GM13976 (cell line): ENCODE measurements at regions not wholly inside any gene's neighbourhood (a gene's known extent, or its start where the extent isn't known, plus 50 kb on each side); places are given as distances from the start of the nearest gene placed in this dataset.

Experiments used
- DNase-seq: peaks from one replicate; pipeline ENCODE4 v3.0.0; 2012; ENCODE audit warnings: low spot score
- CTCF ChIP-seq: IDR thresholded peaks from 2 replicates; pipeline ENCODE4 v1.5.1; 2012; ENCODE audit warnings: borderline replicate concordance, mild to moderate bottlenecking; ENCODE audit not compliant: insufficient read depth; ENCODE audit errors: extremely low read depth, missing control alignments, control extremely low read depth
- in situ Hi-C: fragments of 300-500 bp; cut with MboI; formaldehyde crosslinking; loops from one replicate; pipeline ENCODE4 v1.12.0; 2022; ENCODE audit warnings: low sequenced_read_pairs, mixed read lengths, inconsistent platforms; ENCODE audit not compliant: unreplicated experiment

GRCh38 chr13:72039126-72039525, 172.1 kb upstream of the DACH1 start:
- in situ Hi-C loops: no loop called here
- no peak for TF ChIP-seq CTCF
- no peak for DNase-seq

DNA sequence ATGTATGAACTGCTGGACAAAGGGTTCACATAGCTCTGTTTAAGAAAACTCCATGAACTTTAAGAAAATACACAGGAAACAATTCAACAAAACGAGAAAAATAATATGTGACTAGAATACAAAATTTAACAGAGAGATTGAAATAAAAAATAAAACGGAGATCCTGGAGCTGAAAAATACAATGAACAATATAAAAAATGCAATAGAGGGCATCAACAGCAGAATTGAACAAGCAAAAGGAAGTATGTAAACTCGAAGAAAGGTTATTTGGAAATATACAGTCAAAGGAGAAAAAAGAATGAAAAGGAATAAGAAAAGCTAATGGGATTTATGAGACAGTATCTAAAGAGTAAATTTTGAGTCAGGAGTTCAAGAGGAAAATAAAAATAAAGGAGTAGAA, 163.0 kb upstream of the DACH1 start:
- TF ChIP-seq CTCF: no peak
- no peak for DNase-seq
- in situ Hi-C loops: no loop called here

- DNase-seq: no peak
- no peak for TF ChIP-seq CTCF
- in situ Hi-C loops: no loop called here
These were observed 158.8 kb upstream of the DACH1 start for GRCh38 chr13:72025836-72026235.

DNA sequence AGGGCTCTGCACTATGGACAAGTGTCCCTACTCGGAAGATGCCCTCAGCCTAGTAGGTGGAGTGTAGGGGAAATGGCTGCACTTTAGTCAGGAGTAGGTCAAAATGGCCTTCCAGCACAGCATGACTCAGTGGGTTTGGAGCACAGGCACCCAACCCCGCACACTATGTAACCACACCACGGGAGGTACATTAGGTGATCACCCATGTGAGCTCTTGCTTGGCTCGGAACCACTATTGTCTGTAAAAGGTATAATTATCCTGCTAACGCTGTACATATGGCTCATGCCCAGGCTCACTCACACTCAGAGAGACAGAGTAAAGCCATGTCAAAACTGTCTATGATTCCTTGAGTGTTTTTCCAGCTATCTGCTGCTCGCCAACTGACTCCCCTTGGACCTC, 156.9 kb upstream of the DACH1 start:
- DNase-seq: no peak
- in situ Hi-C loops: no loop called here
- no peak for TF ChIP-seq CTCF

DNA sequence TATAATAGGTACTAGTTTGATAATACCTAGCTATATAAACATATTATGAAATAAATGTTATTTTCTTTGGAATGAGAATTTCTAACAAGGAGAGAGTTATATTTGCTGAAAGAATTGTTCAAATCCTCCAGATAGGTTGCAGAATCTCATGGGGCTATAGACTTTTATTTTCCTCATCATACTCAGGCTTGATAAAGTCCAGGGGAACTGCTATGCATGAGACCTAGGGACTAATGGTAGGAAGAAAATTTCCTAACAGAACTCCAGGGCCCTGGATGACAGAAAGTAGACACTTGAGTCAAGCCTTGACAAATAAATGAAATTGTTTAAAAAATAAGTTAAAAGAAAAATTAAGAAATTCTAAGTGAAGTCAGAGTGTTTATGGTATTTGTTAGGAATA, 138.5 kb upstream of the DACH1 start:
- no peak for TF ChIP-seq CTCF
- in situ Hi-C loops: no loop called here
- DNase-seq: no peak

DNA sequence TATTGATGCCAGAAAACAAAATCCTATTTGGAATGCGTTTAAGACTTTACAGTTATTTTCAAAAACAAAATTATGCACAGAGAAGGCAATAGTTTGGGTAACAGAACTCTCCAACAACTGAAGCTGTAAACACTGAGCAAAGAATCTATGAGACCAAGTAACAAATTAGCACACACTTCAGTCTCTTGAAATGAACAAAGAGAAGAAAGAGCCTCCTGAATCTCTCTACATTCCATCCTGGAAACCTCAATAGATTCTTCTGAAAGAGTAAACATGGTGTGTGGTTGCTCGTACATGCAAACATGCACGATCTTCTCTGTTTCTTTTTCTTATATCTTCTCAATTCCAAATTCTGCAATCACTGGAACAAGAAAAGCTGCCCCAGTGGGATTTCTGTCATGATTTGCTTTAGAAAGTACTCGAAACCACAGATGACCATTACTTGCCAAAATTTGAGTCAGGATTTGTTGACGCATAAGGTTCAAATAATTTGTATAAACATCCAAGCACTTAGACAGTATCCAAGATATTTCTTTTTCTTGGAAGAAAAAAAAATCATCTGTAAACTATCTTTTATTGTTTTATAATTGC, 137.9 kb upstream of the DACH1 start:
- no peak for DNase-seq
- in situ Hi-C loops: no loop called here
- TF ChIP-seq CTCF: no peak

DNA sequence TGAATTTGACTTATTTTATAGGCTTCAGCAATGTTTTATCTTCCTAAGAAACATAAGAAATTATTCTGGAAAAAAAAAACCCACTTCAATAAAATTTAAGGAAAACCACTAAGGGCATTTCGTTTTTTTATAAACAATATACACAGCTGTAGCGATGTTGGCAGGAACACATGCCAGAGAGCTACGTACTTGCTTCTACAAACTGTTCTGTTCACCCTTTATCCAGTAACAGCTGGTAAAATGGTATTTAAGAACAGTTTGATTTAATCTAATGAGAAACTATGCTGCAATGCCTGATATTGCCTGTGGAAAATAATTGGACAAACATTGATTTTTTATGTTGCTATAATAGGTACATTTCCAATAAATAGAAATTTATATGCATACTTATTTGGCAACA, 137.2 kb upstream of the DACH1 start:
- no peak for DNase-seq
- no peak for TF ChIP-seq CTCF
- in situ Hi-C loops: no loop called here
